Mesodermal cell (in vitro differentiated cells): ENCODE measurements at regions not wholly inside any gene's neighbourhood (a gene's known extent, or its start where the extent isn't known, plus 50 kb on each side); places are given as distances from the start of the nearest gene placed in this dataset.

Source experiments
- H3K27ac ChIP-seq: 2 replicates; pipeline ENCODE4 v1.7.0; 2013; ENCODE audit warnings: mild to moderate bottlenecking, low read depth, low read length, moderate library complexity; ENCODE audit not compliant: severe bottlenecking
- H3K36me3 ChIP-seq: 2 replicates; pipeline ENCODE4 v1.7.1; 2013; ENCODE audit warnings: mild to moderate bottlenecking, low read length, moderate library complexity; ENCODE audit not compliant: control insufficient read depth, insufficient read depth
- H3K4me1 ChIP-seq: one replicate; pipeline ENCODE4 v1.7.1; 2013; ENCODE audit warnings: mild to moderate bottlenecking, low read length; ENCODE audit not compliant: insufficient read depth, control insufficient read depth, poor library complexity, severe bottlenecking
- H3K4me3 ChIP-seq: 2 replicates; pipeline ENCODE4 v1.7.0; 2013; ENCODE audit warnings: low read length, control low read depth, mild to moderate bottlenecking; ENCODE audit not compliant: insufficient read depth, poor library complexity, severe bottlenecking; ENCODE audit errors: extremely low read depth
- H3K9me3 ChIP-seq: 2 replicates; pipeline ENCODE4 v1.7.1; 2013; ENCODE audit warnings: mild to moderate bottlenecking, low read length, moderate library complexity; ENCODE audit not compliant: control insufficient read depth
- WGBS, 2 experiments: methylation state at CpG; one replicate each; pipeline ENCODE4 v1.1.5; 2013; ENCODE audit warnings: missing lambda C conversion rate in 2 of 2; ENCODE audit not compliant: insufficient coverage in 2 of 2; 5-methylcytosine and 5-hydroxymethylcytosine counted together

- Histone ChIP-seq H3K27ac (no peak overlapping the region), H3K36me3 (no peaks in the 10 kb centered on the region), H3K4me3 (no peak overlapping the region), H3K9me3 (no peaks in the 10 kb centered on the region), H3K4me1 (no peaks in the 10 kb centered on the region)
- 92 to 100% methylated on average over 2 to 4 of the region's 4 CpGs for WGBS, 2 experiments
These were observed 199.0 kb upstream of the MAMLD1 start for GRCh38 chrX:150163956-150164726.

GRCh38 chrX:150164971-150165600 is 198.0 kb upstream of the MAMLD1 start:
- 89 to 100% methylated on average over 1 to 3 of the region's 4 CpGs for WGBS, 2 experiments
- H3K27ac ChIP-seq, result no peak overlapping the region
- H3K4me3 ChIP-seq, result no peak overlapping the region
- H3K4me1 ChIP-seq, result no peaks in the 10 kb centered on the region
- H3K36me3 ChIP-seq, result no peaks in the 10 kb centered on the region
- no peaks in the 10 kb centered on the region for H3K9me3 ChIP-seq

- no peak overlapping the region for H3K27ac ChIP-seq
- 100% methylated on average over 3 of the region's 6 CpGs; no CpG with 5 or more reads in 1 of the 2 experiments for WGBS, 2 experiments
- no peaks in the 10 kb centered on the region for H3K36me3 ChIP-seq
- H3K9me3 ChIP-seq, result no peaks in the 10 kb centered on the region
- H3K4me1 ChIP-seq, result no peaks in the 10 kb centered on the region
- no peak overlapping the region for H3K4me3 ChIP-seq
These were observed 197.1 kb upstream of the MAMLD1 start for GRCh38 chrX:150165776-150166610.

- Histone ChIP-seq H3K36me3 (no peaks in the 10 kb centered on the region), H3K4me3 (no peak overlapping the region), H3K4me1 (no peaks in the 10 kb centered on the region), H3K27ac (no peak overlapping the region), H3K9me3 (no peaks in the 10 kb centered on the region)
- WGBS, 2 experiments, result 40% methylated on average over 1 of the region's 5 CpGs; no CpG with 5 or more reads in 1 of the 2 experiments
These were observed 195.4 kb upstream of the MAMLD1 start for GRCh38 chrX:150167482-150168324.

GRCh38 chrX:150182161-150182560 is 181.0 kb upstream of the MAMLD1 start:
- Histone ChIP-seq H3K4me3 (no peak overlapping the region), H3K27ac (no peak overlapping the region), H3K4me1 (no peaks in the 10 kb centered on the region), H3K36me3 (no peaks in the 10 kb centered on the region), H3K9me3 (no peaks in the 10 kb centered on the region)

GRCh38 chrX:150184491-150184890 is 178.6 kb upstream of the MAMLD1 start:
- Histone ChIP-seq H3K4me1 (no peaks in the 10 kb centered on the region), H3K9me3 (no peaks in the 10 kb centered on the region), H3K27ac (no peak overlapping the region), H3K4me3 (no peak overlapping the region), H3K36me3 (no peaks in the 10 kb centered on the region)
- 83 to 88% methylated on average over 1 of the region's 3 CpGs for WGBS, 2 experiments

GRCh38 chrX:150185766-150186165 is 177.4 kb upstream of the MAMLD1 start:
- no peaks in the 10 kb centered on the region for H3K4me1 ChIP-seq
- no peak overlapping the region for H3K4me3 ChIP-seq
- no peaks in the 10 kb centered on the region for H3K36me3 ChIP-seq
- 84 to 100% methylated on average over 2 to 3 of the region's 5 CpGs for WGBS, 2 experiments
- H3K9me3 ChIP-seq, result no peaks in the 10 kb centered on the region
- H3K27ac ChIP-seq, result no peak overlapping the region

- Histone ChIP-seq H3K4me3 (no peak overlapping the region), H3K27ac (no peak overlapping the region), H3K36me3 (no peaks in the 10 kb centered on the region), H3K4me1 (no peaks in the 10 kb centered on the region), H3K9me3 (no peaks in the 10 kb centered on the region)
- 100% methylated on average over 3 of the region's 5 CpGs; no CpG with 5 or more reads in 1 of the 2 experiments for WGBS, 2 experiments
These were observed 170.3 kb upstream of the MAMLD1 start for GRCh38 chrX:150192816-150193215.

- no peaks in the 10 kb centered on the region for H3K9me3 ChIP-seq
- H3K4me3 ChIP-seq, result no peak overlapping the region
- no CpG with 5 or more reads among the region's 3 CpGs for WGBS, 2 experiments
- no peak overlapping the region for H3K27ac ChIP-seq
- no peaks in the 10 kb centered on the region for H3K36me3 ChIP-seq
- peaks cover 2% of the 10 kb centered on the region for H3K4me1 ChIP-seq
These were observed 166.8 kb upstream of the MAMLD1 start for GRCh38 chrX:150196285-150196684.

- WGBS, 2 experiments, result 80% methylated on average over 1 of the region's 2 CpGs; no CpG with 5 or more reads in 1 of the 2 experiments
- no peak overlapping the region for H3K27ac ChIP-seq
- peaks cover 2% of the 10 kb centered on the region for H3K4me1 ChIP-seq
- H3K9me3 ChIP-seq, result no peaks in the 10 kb centered on the region
- H3K4me3 ChIP-seq, result no peak overlapping the region
- H3K36me3 ChIP-seq, result no peaks in the 10 kb centered on the region
These were observed 165.7 kb upstream of the MAMLD1 start for GRCh38 chrX:150197388-150197787.
